Fibroblast of skin of left quadriceps (primary cell): ENCODE measurements at regions not wholly inside any gene's neighbourhood (a gene's known extent, or its start where the extent isn't known, plus 50 kb on each side); places are given as distances from the start of the nearest gene placed in this dataset.
A peak's percentile ranks its signal among the peaks of the same experiment; 100 is the strongest.
"Not testable (repeated sequence)": the region's sequence is repeated elsewhere in the genome, so short reads cannot be mapped to it uniquely, and the experiment has no call there.

Experiments
- DNase-seq, 2 experiments: peaks; one replicate each; pipeline ENCODE4 v3.0.0-alpha.2; 2013; ENCODE audit warnings: low read depth in 2 of 2

DNA sequence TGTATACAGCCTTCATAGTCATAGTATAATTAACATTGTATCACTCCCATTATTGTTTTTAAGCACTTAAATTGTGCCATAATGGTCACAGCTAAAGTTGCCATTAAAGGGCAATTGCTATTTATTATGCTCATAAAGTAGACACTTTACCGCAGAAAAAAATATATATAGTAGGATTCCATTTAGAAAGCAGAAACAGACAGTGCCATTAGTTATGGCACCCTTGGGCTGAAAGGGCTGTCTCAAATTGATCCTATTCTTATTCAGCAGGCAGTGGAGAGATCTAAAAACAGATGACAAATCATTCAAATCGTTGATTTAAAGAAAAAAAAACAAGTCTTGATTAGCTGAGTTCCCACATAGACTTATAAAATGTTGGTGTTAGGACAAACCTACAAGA lies 514.2 kb upstream of the ROBO2 start:
- no peak for DNase-seq

DNA sequence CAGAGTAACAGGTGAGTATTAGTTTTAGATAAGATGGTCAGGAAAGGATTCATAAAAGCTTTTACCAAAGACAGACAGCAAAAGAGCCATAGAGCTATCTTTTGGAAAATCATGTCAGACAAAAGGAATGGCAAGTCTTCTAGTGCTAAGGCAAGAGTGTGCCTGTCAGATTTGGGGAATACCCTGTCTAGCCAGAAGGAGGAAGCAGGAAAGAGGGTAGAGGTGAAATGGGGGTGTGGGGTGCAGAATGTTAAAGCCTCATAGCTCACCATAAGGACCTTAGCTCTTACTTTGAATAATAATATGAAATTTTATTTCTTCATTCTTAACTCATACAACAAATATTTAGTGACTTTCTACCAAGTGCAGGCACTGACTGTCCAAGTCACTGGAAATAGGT lies 512.1 kb upstream of the ROBO2 start:
- no peak for DNase-seq

DNA sequence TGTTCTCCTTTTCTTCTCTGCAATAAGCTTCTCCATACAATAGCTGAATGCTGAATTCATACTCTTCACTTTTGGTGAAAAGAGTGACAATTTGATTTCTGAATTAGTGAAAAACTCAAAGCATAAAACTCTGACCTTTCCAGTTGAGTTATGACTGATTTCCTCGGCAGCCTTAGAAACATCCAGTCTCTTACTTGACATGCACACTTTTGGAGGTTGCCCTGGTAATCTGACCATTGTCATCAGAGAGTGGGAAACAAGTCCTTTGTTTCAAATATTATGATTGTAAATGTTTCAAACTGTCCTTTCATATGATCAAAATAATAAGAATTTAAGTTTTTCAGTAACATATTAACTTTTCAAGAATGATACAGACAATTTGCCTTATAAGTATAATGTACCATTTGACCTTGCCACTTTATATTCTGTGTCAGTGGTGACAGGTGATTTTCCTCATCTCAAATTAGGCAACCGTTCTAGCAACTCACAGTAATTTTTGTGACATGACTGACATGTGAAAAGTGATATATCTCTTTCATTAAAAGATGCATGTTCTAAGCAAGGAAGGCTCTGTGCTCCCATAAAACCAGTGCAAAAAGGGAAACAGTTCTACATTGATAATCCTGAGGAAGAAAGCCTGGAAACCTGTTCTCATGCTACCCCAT lies 507.6 kb upstream of the ROBO2 start:
- DNase-seq, result no peak

DNA sequence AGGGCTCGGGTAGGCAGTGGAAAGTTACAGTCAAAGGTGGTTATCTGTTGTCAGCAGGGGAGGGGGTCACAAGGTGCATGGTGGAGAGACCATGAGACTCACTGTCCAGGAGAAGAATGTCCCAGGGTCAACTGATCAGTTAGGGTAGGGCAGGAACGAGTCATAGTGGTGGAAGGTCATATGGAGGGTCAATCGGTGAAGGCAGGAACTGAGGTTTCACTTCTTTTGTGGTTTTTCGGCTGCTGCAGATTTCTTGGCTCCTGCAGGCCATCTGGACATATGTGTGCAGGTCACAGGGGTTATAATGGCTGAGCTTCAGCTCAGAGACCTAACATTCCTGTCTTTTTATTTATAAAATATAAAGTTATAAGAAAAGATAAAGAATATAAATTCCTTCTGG lies 506.2 kb upstream of the ROBO2 start:
- not testable (repeated sequence) for DNase-seq

DNA sequence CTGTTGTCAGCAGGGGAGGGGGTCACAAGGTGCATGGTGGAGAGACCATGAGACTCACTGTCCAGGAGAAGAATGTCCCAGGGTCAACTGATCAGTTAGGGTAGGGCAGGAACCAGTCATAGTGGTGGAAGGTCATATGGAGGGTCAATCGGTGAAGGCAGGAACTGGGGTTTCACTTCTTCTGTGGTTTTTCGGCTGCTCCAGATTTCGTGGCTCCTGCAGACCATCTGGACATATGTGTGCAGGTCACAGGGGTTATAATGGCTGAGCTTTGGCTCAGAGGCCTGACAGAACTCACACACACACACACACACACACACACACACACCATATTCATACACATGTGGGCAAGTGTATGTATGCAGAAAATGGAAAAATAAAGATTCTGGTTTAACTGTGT lies 502.0 kb upstream of the ROBO2 start:
- not testable (repeated sequence) for DNase-seq

DNA sequence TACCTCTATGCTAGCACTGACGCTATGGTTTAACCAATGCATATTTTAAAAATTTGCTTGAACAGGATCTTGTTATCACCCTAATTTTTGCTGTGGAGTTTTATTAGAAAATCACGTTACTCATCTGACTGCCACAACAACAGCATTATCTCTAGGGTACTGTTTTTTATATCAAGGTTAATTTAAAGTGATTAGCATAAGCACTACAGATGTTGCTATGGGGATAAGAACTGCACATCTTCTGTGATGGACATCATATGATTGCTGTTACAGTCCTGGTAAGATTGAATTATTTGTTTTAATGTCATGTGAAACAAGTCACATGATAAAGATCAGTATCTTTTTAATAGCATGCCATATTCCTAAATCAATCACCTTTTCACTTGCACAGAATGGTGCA lies 492.2 kb upstream of the ROBO2 start:
- DNase-seq, result no peak

DNA sequence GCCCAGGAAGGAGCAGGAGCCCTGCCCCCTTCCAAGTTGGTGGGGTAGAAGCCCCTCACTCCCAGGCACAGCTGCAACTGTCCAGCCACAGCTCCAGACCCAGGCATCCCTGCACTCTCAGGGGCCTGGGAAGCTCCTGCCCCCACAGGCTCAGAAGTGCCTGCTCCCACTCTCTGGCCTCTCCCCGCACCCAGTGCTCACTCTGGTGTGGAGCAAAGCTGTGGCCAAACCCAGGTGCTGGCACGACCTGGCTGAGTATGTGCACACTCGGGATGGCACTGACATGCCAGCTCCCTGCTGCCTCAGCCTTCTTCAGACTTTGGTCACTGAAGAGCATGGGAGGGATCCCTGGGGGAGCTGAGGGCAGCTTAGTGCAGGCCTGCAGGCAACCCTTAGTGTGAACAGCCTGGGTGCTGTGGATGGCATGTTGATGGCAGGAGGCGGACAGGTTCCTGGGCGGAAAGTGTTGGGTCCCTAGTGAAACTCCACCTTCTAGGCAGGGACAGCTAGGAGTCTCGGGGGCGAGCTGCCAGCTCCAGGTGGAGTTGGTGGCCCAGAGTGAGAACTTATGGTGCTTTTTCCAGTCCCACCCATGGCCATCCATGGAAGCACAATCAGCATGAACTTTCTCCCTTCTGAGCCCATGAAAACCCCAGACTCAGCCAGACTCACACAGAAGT lies 489.2 kb upstream of the ROBO2 start:
- no peak for DNase-seq

DNA sequence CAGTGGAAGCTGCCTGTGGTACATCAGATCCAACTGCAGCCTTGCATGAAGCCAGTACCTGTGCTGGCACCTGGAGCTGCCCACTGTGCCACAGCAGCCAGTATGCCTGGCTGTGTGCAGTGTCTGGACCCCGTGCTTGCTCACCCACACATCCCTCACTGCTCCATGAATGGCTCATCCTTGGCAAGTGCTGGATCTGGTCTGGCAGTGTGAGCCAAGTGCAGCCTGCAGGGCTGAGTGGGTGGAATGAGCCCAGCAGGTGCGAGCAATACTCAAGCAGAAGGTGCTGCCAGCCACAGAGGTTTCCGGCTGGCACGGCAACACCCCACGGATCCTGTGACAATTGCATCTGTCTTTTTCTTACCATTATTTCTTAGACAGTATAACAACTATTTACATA lies 488.2 kb upstream of the ROBO2 start:
- no peak for DNase-seq

DNA sequence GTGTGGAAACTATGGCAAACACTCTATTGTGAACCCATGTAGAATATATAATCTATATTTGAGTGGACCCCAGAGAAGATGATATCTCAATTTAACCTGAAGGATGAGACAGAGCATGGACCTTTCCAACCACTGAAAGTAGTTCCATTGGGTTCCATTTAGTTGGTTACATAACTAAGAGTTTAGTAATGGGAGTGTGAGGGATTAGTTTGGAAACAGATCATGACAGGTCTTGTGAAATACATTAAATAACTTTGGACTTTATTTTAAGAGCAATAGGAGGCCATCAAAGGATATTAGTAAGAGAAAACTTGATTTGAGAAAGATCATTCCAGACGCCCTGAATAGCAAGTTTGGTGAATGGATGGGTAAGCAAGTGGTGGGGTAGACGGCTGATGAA lies 487.2 kb upstream of the ROBO2 start:
- DNase-seq, result peak in 1 of 2 experiments; percentile 4

DNA sequence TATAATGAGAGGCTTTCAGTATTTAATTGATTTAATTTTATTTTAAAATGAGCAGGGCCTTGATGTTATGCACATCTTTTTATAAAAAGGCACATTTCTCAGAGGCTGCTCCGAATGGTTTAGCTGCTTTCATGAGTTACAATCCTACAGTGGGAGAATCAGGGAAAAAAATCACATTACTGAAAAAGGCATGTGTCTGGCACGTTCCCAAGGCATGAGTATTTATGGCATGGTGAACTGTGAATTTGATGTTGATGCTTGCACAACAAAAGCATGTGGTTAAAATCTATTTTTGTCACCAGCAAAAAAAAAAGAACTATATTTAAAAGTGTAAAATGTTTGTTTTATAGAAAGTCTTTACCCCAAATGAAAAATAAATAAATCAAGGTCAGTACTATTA lies 485.2 kb upstream of the ROBO2 start:
- peak; percentile 30 to 32 for DNase-seq

DNA sequence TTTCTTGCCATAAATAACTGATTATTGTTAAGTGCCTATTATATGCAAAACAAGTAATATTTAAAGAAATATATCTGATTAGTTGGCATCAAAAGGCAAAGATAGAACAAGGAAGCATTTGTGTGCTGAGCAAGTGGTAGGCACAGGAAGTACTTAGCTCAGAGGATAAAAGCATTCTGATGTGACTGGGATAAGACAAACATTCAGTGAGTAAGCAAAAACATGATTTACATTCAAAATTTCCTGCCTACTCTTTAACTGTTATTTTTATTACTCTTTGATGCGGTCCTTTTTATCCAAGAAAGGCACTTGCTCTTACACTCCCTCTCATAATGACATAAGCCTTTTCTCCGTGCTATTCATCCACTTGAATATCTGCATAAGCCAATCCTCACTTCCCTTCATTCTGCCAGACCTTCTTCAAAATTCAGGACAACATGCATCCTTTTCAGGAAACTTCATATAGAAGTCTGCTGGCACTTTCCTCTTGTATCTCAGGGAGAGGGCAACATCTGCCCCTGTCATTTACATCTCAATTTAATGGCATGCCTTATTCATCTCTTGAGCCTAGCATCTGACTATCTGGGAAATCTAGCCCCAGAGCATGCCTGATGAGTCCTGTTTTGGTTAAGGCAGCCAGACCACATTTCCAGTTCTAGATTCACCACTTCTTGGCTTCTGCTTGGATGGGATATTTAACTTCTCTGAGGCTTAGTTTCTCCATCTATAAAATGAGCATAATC lies 478.2 kb upstream of the ROBO2 start:
- DNase-seq, result no peak

DNA sequence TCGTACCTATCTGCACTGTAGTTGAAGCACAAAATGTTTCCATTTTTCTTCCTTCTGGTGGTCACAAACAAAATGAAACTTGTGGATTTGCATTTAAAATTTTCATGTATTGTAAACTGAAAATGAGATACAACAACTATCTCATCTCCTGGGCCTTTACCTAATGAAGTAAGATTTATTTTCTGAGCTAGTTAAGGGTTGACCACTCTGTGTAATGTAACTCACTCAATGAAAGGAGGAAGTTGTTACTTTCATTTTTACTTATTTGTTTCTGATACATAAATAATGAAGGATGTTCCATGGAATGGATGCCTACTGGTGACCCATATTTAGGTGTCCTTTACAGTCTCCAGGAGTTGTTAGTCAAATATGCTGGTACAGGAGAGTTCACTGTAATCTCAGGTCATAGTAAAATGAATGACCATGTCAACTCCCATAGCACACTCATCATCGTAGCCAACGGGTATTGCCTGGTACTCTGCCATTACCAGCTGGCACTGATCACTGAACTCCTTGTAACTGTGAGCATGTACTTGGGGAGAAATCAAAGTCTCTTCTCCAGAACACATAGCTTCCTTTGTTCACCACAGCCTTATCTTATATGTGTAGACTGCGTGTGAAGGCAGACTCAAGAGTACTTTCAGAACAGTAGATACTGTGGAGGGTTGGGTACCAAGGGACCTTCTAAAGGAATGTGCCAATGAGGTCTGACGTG lies 474.2 kb upstream of the ROBO2 start:
- DNase-seq, result no peak

DNA sequence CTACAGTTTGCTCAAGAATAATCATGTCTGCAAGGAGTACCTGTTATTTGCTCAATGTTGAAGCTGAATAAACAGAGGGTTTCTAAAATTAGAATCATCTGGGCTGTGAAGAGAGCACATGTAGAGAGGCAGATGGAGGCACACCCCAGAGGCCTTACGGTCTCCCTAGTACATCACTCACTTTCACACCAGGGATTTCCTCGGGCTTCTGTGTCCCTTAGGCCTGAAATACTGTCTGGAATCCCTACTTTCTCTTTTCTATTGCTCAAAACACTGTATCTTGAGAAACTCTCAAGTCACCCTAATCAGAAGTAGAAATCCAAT lies 473.7 kb upstream of the ROBO2 start:
- no peak for DNase-seq

DNA sequence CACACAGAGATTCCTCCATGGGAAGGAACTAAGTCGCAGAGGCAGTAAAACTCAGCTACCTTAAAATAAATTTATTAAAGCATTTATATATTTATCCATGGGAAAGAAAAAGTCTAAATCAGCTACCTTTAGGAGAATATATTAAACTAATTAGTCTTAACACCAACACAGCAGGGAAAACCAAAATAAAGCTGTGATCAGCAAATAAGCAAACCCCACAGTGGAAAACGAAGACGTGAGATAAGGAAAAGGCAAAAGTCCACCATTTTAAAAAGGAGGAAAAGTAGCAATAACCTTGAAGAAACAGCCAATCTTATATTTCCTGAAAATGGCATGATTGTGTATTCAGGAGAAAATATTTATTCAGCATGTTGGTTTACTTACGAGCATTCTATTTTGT lies 473.0 kb upstream of the ROBO2 start:
- no peak for DNase-seq

DNA sequence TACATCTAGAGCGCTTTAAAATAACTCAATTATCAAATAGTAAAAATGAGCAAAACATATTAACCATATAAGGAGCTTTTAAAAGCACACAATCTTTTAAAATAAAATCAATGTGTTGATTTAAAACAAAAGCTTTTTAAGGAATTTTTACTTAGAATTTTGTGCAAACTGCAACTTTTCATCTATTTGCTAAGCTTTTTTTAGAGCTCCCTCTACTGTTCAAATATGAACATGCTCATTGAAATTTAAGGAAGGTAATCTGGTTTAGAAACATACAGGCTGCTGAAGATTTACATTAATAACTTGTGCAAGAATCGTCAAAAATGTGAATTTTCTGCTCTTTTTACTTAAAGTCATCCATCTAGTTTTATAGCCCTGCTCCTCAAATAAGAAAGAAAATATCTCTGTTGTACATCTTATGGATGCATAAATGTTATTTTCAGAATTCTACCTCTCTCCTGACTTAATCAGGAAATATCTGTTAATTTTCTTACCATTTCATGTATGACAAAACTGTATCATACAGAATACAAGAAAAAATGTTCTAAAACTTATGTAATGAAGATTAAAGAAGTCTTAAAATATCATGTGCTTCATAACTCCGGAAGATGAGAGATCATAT lies 469.4 kb upstream of the ROBO2 start:
- DNase-seq, result no peak

DNA sequence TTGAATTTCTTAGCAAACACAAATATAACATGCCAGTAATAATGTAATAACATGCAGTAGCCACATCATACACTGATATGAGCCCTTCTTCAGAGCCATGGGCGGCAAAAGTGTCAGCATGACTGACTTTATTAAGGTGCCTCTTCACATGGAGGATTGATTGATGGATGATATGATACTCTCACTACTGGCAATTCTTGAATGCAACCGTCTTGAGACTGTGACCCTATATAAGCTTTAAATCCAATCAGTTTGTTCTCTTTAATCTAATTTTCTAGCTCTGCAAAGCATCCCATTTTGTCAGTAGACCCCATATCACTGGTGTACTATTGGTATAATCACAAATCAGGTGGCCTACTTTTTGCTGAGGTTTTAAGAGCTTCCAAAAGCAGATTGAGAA lies 463.7 kb upstream of the ROBO2 start:
- no peak for DNase-seq

DNA sequence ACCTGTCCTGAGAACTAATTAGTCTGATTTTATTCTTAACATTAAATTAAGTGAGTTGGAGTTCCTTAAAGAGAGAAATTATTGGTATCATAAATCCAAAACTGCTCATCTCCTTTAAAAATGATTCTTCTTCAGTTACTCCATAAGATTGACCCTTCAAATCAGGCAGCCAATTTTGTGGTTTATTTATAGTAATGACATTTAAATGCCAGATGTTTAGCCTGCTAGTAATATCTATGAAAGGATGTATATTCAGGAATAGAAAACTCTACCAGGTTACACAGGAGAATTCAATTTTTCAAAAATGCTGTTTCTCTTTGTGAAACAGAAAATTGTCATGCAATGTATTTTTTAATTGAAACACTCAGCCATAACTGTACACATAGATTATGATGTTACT lies 457.8 kb upstream of the ROBO2 start:
- DNase-seq, result no peak

DNA sequence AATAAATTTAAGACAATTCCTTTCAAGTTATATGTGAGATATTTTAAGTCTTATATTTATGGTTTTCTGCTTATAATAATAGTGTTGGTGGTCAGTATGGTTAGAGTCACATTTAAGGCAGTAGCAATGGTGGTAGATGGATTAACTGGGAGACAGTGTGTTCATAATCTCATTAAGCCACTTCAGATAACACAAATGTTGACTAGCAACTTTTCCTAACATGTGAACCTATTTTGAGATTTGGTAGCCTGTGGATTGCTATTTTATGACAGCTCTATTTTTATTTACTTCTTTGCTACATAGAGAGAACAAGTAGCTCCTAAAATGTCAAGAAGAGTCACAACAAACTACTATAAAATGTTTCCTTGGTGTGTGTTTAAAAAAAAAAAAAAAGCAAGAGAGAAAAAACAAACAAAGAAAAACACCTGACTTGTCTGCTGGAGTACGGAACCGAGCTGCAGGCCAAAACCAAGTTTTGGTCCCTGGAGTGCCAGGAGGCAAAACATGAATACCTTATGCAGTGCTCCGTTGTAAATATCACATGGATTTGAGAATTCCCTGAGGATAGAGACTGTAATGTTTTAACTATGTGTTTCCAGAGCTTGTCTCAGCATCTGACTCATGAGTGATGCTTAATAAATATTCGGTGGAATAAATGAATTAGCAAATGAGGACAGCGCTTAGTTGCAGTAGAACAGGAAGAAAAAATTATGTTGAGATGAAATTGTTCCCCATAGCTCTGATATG lies 457.1 kb upstream of the ROBO2 start:
- DNase-seq, result no peak

DNA sequence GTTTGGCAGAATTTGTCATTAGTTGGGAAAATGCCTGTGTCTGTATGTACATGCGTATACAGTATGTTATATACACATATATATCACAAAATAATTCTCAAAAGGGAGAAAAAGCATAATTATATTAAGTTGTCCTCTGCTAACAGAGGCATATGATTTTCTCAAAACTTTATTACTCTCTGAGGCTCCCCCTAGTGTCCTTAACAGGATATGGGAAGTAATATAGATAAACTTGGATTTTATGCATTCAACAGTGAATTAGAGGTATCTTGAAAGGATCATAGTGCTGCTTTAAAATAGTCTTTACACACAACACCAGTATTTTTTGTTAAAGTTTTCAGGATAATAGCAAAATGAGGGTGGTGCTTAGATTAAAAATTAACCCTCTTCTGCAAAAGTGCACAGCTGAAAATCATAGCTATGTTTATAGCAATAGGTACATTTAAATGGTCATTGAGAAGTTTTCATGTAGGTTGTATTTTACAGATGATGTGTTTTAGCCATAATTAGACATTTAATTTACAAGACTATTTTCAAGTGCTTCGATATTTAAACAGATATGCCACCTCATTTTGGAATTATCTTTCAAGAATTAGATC lies 454.0 kb upstream of the ROBO2 start:
- no peak for DNase-seq

DNA sequence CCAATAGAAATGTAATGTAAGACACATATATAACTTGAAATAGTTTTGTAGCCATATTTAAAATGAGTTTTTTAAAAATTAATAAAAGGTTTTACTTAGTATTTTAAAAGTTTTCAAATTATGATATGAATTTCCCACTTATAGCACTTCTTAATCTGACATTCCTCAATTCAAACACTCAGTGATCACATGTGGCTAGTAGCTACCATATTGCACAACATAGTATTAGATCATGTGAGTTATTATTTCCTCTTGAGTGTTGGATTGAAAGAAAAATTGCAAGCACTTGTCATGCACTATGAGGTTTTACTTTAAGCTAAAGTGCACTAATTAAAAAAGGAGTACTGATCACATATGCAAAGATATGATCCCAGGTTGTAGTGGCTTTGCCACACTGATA lies 453.4 kb upstream of the ROBO2 start:
- no peak for DNase-seq

DNA sequence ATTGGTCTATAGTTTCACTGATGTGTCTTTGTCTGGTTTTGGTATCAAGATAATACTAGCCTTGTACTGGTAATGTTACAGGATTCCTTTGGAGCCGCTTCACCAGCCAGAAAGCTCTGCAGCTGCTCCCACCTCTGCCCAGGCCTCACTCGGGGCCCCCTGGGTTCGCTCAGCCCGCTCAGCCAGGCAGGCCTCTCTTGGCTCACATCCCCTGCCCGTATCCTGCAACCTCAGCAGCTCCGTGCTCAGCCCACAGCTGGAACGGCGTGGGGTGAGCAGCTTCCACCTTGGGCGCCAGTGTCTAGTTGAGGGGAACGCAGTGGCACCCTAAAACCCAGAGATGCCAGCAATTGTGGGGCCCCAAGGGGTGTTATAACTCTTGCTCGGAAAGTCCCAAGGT lies 429.7 kb upstream of the ROBO2 start:
- no peak for DNase-seq
